Suppressor macrophage treated with lipopolysaccharide for 4 hours (primary cell): ENCODE measurements at regions not wholly inside any gene's neighbourhood (a gene's known extent, or its start where the extent isn't known, plus 50 kb on each side); places are given as distances from the start of the nearest gene placed in this dataset.

Experiments used
- DNase-seq: peaks from one replicate; pipeline ENCODE4 v3.0.0-alpha.2; 2020

- no peak for DNase-seq
These were observed 76.5 kb upstream of the CTTNBP2NL start for GRCh38 chr1:112319371-112320040.

- DNase-seq, result no peak
These were observed 76.0 kb upstream of the CTTNBP2NL start for GRCh38 chr1:112320058-112320457.

GRCh38 chr1:112322018-112322417 is 74.0 kb upstream of the CTTNBP2NL start:
- no peak for DNase-seq

- no peak for DNase-seq
These were observed 72.9 kb upstream of the CTTNBP2NL start for GRCh38 chr1:112322983-112323678.

- no peak for DNase-seq
These were observed 70.5 kb upstream of the CTTNBP2NL start for GRCh38 chr1:112325504-112325903.

GRCh38 chr1:112328600-112328999 is 67.4 kb upstream of the CTTNBP2NL start:
- no peak for DNase-seq

GRCh38 chr1:112332176-112333150 is 63.6 kb upstream of the CTTNBP2NL start:
- no peak for DNase-seq

- no peak for DNase-seq
These were observed 60.7 kb upstream of the CTTNBP2NL start for GRCh38 chr1:112335351-112335750.

GRCh38 chr1:112337028-112337531 is 58.9 kb upstream of the CTTNBP2NL start:
- DNase-seq, result peak; percentile 37

- no peak for DNase-seq
These were observed 54.0 kb upstream of the CTTNBP2NL start for GRCh38 chr1:112341986-112342385.

GRCh38 chr1:112342558-112342957 is 53.5 kb upstream of the CTTNBP2NL start:
- no peak for DNase-seq

GRCh38 chr1:112344754-112345423 is 51.1 kb upstream of the CTTNBP2NL start:
- no peak for DNase-seq
